ENCODE measurements at regions not wholly inside any gene's neighbourhood (a gene's known extent, or its start where the extent isn't known, plus 50 kb on each side); places are given as distances from the start of the nearest gene placed in this dataset.

GRCh38 chr4:186857793-186858192, 134.1 kb upstream of the FAT1 start:
- H3K79me2 ChIP-seq (ENCODE audit: insufficient read depth, low read length): no peaks in the 10 kb centered on the region
- H3K27me3 ChIP-seq (ENCODE audit: control insufficient read depth in 2 of 2, insufficient read depth in 2 of 2, low read length in 2 of 2): no peaks in the 10 kb centered on the region
- Mint-ChIP-seq H3K4me1 (no peaks in the 10 kb centered on the region), H3K9me3 (peaks cover 0 to 14% (median 1%) of the 10 kb centered on the region in 7 donors), H3K27ac (no peak overlapping the region), H3K27me3 (ENCODE audit: low read depth in 3 of 3) (peaks cover 0 to 3% (median 2%) of the 10 kb centered on the region in 3 donors), H3K4me3 (no peak overlapping the region), H3K36me3 (no peaks in the 10 kb centered on the region)
- no peaks in the 10 kb centered on the region for H3K36me3 ChIP-seq (replicated peaks in 1 of 2; ENCODE audit: control insufficient read depth in 1 of 2, insufficient read depth in 2 of 2, low read length in 2 of 2)
- H2AFZ ChIP-seq (ENCODE audit: insufficient read depth, low read depth, low read length, poor library complexity, severe bottlenecking): no peak overlapping the region
- H4K20me1 ChIP-seq (ENCODE audit: insufficient read depth, low read length): no peaks in the 10 kb centered on the region
- H3K9me3 ChIP-seq (replicated peaks in 1 of 2; ENCODE audit: control insufficient read depth in 1 of 2, insufficient read depth in 1 of 2, low read length in 2 of 2): peaks cover 2 to 4% of the 10 kb centered on the region in 2 donors
- no peaks in the 10 kb centered on the region for H3K4me1 ChIP-seq (ENCODE audit: control insufficient read depth in 1 of 2, insufficient read depth in 2 of 2, low read length in 2 of 2)
- TF ChIP-seq CTCF (IDR thresholded peaks at IDR 0.05): no peak
- no peak overlapping the region for H3K4me2 ChIP-seq (replicated peaks; ENCODE audit: extremely low read depth, low read length, poor library complexity, severe bottlenecking)
- H3K4me3 ChIP-seq (replicated peaks in 1 of 3; ENCODE audit: low read depth in 2 of 3, low read length in 3 of 3): no peak overlapping the region
- intact Hi-C loops (cut with micrococcal nuclease): no loop called here
- no peak for DNase-seq
- no peak overlapping the region for H3K9ac ChIP-seq (ENCODE audit: insufficient read depth, low read length, poor library complexity, severe bottlenecking)
- no peak overlapping the region for H3K27ac ChIP-seq (ENCODE audit: low read depth in 1 of 2, low read length in 2 of 2)

DNA sequence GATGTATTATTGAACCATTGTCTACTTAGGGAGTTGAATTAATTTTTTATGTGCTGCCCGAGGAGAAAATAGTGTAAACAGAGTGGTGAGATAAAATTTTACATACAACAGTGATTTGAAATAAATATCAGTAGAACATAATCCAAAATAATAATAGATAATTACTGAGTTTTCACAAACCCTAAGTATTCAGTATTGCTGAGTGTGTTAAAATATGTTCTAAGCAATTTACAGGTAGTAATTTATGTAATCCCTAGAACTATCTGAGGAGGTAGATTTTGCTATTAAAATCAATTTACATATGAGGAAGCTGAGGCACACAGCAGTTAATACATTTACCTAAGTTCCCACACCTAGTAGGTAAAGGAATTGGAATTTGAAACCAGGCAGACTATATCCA, 134.7 kb upstream of the FAT1 start:
- H3K4me3 Mint-ChIP-seq: no peak overlapping the region
- H3K27me3 ChIP-seq (ENCODE audit: control insufficient read depth in 2 of 2, insufficient read depth in 2 of 2, low read length in 2 of 2): no peaks in the 10 kb centered on the region
- no peaks in the 10 kb centered on the region for H3K36me3 ChIP-seq (replicated peaks in 1 of 2; ENCODE audit: control insufficient read depth in 1 of 2, insufficient read depth in 2 of 2, low read length in 2 of 2)
- H3K27me3 Mint-ChIP-seq (ENCODE audit: low read depth in 3 of 3): peaks cover 0 to 3% (median 2%) of the 10 kb centered on the region in 3 donors
- H3K9me3 ChIP-seq (replicated peaks in 1 of 2; ENCODE audit: control insufficient read depth in 1 of 2, insufficient read depth in 1 of 2, low read length in 2 of 2): peaks cover 2 to 4% of the 10 kb centered on the region in 2 donors
- H3K27ac Mint-ChIP-seq: no peak overlapping the region
- no peak overlapping the region for H3K4me2 ChIP-seq (replicated peaks; ENCODE audit: extremely low read depth, low read length, poor library complexity, severe bottlenecking)
- H3K4me1 ChIP-seq (ENCODE audit: control insufficient read depth in 1 of 2, insufficient read depth in 2 of 2, low read length in 2 of 2): no peaks in the 10 kb centered on the region
- H3K4me3 ChIP-seq (replicated peaks in 1 of 3; ENCODE audit: low read depth in 2 of 3, low read length in 3 of 3): no peak overlapping the region
- no peak overlapping the region for H3K9ac ChIP-seq (ENCODE audit: insufficient read depth, low read length, poor library complexity, severe bottlenecking)
- no CpG with 5 or more reads among the region's 1 CpG for WGBS (ENCODE audit: insufficient coverage)
- no peak overlapping the region for H3K27ac ChIP-seq (ENCODE audit: low read depth in 1 of 2, low read length in 2 of 2)
- H3K36me3 Mint-ChIP-seq: no peaks in the 10 kb centered on the region
- no peak for TF ChIP-seq CTCF (IDR thresholded peaks at IDR 0.05)
- H2AFZ ChIP-seq (ENCODE audit: insufficient read depth, low read depth, low read length, poor library complexity, severe bottlenecking): no peak overlapping the region
- H3K9me3 Mint-ChIP-seq: peaks cover 0 to 15% (median 4%) of the 10 kb centered on the region in 7 donors
- no peaks in the 10 kb centered on the region for H3K4me1 Mint-ChIP-seq
- no peak for DNase-seq
- H4K20me1 ChIP-seq (ENCODE audit: insufficient read depth, low read length): no peaks in the 10 kb centered on the region
- intact Hi-C loops (cut with micrococcal nuclease): no loop called here
- H3K79me2 ChIP-seq (ENCODE audit: insufficient read depth, low read length): no peaks in the 10 kb centered on the region
